Activated effector memory CD4-positive, alpha-beta T cell treated with Interleukin-2 at 50 U/mL for 16 hours (primary cell): ENCODE measurements at regions not wholly inside any gene's neighbourhood (a gene's known extent, or its start where the extent isn't known, plus 50 kb on each side); places are given as distances from the start of the nearest gene placed in this dataset.

ENCODE experiments used
- DNase-seq: peaks from one replicate; pipeline ENCODE4 v3.0.0-alpha.2; 2020

DNA sequence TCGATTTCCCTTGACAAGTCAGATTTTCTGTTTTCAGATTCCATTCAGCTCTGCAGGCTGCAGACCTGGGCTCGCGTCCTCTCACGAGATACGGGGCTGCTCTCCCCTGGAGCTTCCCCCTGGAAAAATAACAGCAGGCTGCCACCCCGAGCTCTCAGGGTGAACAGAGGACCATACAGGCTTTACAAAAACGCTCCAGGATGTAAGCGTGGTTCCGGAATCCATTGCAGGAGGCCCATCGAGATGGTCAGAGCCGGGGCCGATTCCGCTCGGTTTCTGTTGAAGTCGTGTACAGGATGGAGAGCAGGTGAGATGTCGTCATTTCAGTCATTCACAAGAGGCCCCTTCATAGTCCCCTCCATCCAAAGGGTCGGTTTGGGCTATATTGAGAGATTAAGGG, 297.7 kb upstream of the IRX4 start:
- no peak for DNase-seq

DNA sequence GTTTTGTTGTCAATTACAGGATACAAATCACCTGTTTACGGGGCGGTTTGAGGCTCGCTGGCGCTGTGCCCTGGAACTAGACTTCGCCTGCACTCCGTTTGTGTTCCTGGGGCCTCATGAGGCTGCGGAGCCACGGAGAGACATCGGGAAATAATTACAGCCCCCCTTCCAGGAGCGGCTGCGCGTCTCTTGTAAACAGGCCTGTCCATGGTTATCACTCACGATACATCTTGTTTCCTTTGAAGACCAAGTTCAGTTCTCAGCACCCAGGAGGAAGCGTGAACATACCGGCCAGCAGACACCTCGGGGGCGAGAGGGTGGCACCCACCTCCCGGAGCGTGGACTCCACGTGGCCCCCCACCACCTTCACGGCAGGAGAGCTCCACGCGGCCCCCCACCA, 297.1 kb upstream of the IRX4 start:
- no peak for DNase-seq

- DNase-seq: no peak
Observed at GRCh38 chr5:2178528-2178927, 295.8 kb upstream of the IRX4 start.

DNA sequence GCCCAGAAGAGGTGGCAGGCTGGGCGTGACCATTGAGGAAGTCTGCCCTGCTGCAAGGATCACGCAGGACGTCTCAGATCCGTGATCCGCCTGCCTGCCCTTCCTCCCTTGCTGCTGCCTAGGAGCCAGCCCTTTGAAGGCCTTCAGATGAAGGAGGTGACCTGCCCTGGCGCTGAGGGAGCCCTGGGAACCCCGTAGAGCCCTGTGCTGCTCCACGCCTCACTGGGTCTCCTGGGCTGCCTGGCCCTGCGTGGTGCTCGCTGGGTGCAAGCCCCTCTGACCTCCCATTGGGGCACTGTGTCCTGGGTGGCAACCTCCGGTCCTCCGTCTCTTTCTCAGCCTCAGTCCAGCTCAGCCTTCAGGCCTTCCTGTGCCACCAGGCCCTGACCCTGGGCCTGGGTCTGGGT, 295.3 kb upstream of the IRX4 start:
- no peak for DNase-seq

GRCh38 chr5:2177244-2177643, 294.5 kb upstream of the IRX4 start:
- DNase-seq: no peak

GRCh38 chr5:2176581-2176980, 293.9 kb upstream of the IRX4 start:
- DNase-seq: no peak

DNA sequence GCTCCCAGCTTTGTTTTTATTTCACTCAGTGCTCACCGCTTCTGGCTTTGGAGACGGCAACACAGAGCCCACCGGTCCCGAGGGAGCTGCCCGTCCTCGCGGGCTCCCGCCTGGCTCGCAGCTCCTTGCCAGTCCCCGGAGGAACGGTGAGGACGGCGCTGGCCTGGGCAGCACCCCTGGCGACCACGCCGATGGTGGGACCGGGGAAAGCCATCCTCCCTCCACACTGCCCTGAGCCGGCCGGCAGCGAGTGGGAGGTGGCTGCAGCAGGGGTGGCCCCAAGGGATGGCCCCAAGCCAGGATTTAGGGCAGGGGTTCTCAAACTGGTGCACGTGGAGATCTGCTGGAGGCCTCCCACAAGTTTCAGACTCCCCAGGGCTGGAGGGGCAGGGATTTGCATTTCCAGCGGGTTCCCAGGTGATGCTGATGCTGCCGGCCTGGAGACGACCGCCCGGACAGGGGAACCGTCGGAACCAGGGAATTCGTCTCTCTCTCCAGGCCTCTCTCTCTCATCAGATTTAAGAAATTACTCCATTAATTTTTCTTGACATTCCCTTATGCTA, 293.2 kb upstream of the IRX4 start:
- DNase-seq: no peak

GRCh38 chr5:2175041-2175440, 292.3 kb upstream of the IRX4 start:
- no peak for DNase-seq

DNA sequence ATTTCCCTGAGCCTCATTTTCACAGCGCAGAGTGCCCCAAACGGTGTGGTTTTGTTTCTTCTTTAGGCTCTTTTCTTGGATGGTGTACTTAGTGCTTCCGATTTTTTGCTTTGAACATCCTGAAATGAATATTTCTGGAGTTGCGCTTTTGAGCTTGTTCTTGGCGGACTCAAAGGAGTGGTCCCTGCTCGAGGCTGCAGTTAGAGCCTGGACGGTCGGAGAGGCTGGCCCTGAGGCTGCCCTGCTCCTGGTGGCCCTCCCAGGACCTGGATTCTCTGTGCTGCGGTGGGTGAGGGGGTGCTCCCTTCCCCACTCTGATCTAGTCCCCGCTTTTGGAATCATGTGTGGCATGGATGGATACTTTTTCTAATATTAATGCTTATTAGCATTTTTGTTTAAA, 291.8 kb upstream of the IRX4 start:
- DNase-seq: no peak

- DNase-seq: no peak
Observed at GRCh38 chr5:2173151-2173834, 290.6 kb upstream of the IRX4 start.

DNA sequence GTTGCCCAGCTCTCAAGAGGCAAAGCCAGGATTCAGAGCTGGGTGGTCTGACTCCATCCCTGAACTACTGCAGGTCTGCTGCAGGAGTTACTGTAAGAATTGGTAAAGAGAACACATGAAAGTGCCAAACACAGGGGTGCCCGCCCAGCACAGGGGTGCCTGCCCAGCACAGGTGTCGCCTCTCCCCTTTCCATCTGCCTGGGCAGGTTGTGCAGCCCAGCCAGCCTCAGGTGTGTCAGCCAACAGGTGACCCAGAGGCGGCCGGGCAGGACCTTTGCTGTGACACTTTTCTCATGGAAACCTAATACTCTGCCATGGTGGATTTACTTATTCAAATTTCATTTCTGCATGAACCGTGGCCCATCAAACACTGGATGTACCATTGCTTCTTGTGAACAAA, 289.7 kb upstream of the IRX4 start:
- DNase-seq: no peak

DNA sequence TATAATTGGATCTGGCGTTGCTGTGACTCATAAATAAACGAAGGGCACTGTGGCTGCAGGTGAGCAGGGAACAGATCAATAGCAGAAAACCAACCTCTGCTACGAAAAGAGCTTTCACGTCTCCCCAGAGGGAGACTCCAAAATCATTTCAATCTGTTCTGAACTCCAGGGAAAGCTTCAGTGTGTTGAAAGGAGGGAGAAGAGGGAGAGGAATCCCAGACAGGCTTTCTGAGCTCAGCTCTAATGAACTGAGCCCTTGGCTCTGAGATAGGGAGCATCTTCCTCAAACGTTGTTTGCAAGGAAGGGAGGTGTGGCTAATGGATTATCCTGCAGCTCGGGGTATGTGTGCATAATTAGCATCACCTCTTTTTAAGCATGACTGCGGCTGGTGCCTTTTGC, 288.0 kb upstream of the IRX4 start:
- DNase-seq: no peak

DNA sequence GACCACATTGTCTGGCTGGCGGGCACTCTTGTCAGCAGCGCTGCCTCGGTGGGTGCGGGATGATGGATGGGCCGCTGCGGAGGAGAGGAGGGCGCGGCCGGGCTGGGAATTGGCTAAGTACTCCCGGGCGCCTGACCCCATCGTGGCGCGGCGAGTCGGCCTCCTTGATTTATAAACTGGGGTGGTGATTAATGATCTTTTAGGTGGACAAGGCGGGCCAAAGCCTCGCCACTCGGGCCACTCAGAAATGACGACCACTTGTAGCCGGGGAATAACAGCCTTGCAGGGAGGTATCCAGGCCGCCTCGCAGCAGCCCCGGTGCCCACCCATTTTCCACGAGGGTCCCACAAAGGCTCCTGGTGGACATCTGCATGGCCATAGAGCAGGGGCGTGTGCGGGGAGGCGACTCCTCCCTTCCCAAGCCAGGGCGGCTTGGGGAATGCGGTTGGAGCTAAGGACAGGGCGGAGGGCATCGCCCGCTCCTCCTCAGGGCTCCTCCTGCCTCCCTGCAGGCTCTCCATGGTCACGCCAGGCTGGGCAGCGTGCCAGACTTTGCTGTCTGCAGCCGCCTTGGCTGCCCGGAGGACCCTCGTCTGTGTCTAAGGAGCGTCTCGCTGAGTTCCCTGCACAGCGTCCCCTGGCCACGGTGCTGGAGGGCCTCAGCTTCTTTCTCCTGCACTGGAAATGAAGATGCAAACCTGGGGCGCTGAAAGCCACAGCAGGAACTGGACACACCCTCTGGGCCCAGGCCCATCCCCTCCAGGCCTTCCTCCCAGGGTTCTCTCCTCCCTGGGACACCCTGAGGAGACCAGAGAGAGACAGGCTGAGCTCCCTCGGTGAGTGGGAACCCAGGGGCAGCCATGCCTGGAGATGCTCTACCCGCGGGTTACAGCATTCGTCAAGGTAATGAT, 287.4 kb upstream of the IRX4 start:
- no peak for DNase-seq

DNA sequence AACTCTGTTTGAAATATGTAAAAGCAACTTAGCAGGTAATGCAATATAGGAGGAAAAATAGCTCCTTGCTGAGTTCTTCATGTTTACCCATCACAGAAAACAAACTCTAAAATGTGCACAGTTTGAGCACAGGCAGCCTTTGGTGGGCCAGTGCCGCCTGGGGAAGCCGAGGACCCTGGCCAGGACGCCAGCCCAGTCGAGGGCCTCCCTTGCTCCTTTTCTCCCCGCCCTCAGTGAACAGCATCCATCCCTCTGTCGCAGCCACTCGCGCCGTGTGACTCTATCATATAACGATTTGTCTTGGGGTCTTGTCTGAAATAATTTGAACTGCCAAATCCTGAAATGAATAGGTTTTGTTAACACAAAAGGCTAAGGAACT, 286.7 kb upstream of the IRX4 start:
- no peak for DNase-seq

- no peak for DNase-seq
Observed at GRCh38 chr5:2168601-2169429, 286.1 kb upstream of the IRX4 start.

GRCh38 chr5:2167671-2168070, 284.9 kb upstream of the IRX4 start:
- no peak for DNase-seq

DNA sequence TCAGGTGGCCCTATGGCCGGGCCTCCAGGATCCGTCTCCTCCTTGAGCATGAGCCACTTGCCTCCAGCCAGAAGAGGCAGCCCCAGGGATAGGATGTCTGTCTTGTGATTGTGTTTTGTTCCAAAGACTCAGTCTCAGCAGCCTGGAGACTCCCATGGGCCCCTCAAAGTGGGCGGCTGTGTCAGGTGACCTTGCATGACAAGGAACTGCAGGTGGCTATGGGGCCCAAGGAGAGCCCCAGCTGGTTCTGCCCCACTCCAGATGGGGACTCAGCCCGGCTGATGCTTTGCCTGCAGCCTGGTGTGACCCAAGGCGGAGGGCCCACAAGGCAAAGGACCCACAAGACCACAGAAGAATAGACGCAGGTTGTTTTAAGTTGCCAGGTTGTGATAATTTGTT, 284.3 kb upstream of the IRX4 start:
- no peak for DNase-seq

- no peak for DNase-seq
Observed at GRCh38 chr5:2166306-2166978, 283.7 kb upstream of the IRX4 start.

DNA sequence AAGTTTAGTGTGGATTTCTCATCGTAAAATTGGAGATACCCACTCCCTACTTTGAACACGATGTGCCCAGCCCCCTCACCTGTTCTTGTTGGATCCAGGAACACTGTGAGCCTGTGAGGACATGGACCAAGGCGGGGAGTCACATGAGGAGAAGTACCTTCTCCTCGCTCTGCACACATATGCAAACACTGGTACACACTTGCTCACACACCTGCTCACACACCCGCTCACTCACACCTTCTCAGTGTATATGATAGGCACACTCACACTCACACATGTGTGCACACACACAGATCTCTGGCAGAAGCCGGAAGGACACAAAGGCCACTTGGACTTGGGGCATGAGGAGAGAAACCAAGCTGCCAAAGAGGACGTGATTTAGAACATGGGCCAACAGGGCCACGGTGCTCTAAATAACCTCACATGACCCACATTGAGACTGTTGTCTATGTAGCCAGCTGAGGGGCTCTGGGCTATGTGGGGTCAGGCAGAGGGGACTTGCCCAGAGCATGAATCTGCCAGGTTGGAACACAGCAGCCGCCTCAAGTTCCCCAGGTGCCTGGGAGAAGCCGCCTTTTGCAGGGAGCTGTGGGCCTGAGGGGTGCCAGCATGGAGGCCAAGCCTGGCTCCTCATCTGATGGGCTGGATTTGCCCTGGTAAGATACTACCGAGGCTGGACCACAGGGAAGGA, 283.0 kb upstream of the IRX4 start:
- DNase-seq: no peak

DNA sequence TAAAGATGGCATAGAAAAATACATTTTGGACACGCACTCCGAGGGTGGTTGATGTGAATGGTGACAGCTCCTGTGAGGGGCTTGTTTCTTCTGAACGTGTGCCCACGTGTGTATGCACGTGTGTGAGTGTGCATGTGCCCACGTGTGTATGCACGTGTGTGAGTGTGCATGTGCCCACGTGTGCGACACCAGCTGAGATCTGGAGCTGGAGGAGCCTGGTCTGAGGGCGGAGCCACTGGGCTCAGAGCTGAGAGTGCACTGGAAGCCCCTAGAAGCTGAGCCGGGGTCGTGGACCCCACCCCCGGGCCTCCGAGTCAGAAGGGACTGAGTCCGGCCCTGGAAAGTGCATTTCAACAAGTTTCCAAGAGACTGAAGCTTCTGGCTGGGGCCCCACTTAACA, 282.5 kb upstream of the IRX4 start:
- DNase-seq: no peak

DNA sequence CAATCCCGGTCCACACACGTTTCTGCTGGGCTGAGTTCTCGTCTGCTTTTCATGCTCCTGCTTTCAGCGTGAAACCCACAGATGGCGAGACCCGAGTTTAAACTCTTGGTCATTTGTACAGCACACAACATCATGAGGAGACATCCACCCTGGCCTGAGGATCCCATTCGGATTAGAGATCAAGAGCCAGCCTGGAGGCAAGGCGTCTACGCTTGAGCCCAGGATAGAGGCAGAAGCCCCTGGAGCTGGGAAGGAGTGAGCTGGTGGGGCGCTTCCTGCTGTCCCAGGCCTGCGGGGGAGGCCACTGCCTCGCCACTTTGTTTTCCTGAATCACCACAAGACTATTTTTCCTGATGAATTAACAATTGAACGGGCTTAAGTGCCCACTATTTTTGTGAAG, 281.9 kb upstream of the IRX4 start:
- DNase-seq: no peak

DNA sequence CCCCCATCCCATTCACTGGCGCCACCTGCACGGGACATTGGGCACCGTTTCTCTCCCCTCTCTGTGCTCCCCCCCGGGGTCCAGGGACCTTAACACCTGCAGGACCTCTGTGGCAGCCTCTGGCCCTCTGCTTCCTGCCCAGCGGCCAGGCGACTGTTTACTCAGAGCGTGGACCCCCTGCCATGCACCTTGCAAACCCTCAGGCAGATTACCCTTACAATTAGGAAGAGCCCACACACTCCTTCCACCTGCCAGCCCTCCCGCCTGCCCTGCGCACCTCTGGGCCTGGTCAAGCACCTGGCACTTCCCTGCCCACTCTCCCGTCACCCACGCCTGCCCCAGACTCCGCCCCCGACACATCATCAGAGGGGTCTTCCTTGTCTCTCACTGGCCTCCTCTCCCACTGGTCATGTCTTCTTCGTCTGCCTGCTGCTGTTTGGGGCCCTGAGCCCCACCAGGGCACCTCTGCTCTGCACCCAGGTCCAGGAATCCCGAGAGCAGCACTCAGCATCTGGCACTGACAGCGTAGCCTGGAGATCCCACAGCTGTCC, 281.3 kb upstream of the IRX4 start:
- DNase-seq: no peak
